ENCODE measurements at regions not wholly inside any gene's neighbourhood (a gene's known extent, or its start where the extent isn't known, plus 50 kb on each side); places are given as distances from the start of the nearest gene placed in this dataset.
"Not testable (repeated sequence)": the region's sequence is repeated elsewhere in the genome, so short reads cannot be mapped to it uniquely, and the experiment has no call there.

- ATAC-seq: peak in 1 of 4 donors; percentile 41
- intact Hi-C loops (cut with DNase I): no loop called here
- H3K4me1 ChIP-seq: no peaks in the 10 kb centered on the region
- H3K27ac ChIP-seq: no peak overlapping the region
- TF ChIP-seq CTCF (IDR thresholded peaks at IDR 0.05): no peak
- no peak overlapping the region for H3K4me3 ChIP-seq
- 62 to 68% methylated on average over 2 of the region's 2 CpGs for WGBS, 2 donors
- no peaks in the 10 kb centered on the region for H3K27me3 ChIP-seq
- DNase-seq: no peak
- no peaks in the 10 kb centered on the region for H3K36me3 ChIP-seq
- H3K9me3 ChIP-seq: no peaks in the 10 kb centered on the region
- FAIRE-seq: no peak
Observed at GRCh38 chr6:133805876-133806275, 83.0 kb upstream of the TCF21 start.

- H3K4me3 ChIP-seq: no peak overlapping the region
- ATAC-seq (peak in 1 of 4 donors; percentile 43), DNase-seq (no peak), FAIRE-seq (no peak)
- no peaks in the 10 kb centered on the region for H3K27me3 ChIP-seq
- 65 to 74% methylated on average over 1 of the region's 1 CpG for WGBS, 2 donors
- no peak for TF ChIP-seq CTCF (IDR thresholded peaks at IDR 0.05)
- H3K9me3 ChIP-seq: no peaks in the 10 kb centered on the region
- H3K36me3 ChIP-seq: no peaks in the 10 kb centered on the region
- intact Hi-C loops (cut with DNase I): no loop called here
- H3K4me1 ChIP-seq: no peaks in the 10 kb centered on the region
- no peak overlapping the region for H3K27ac ChIP-seq
Observed at GRCh38 chr6:133806382-133807140, 82.4 kb upstream of the TCF21 start.

GRCh38 chr6:133807501-133807900, 81.4 kb upstream of the TCF21 start:
- 21 to 30% methylated on average over 1 of the region's 1 CpG for WGBS, 2 donors

GRCh38 chr6:133809406-133809805, 79.5 kb upstream of the TCF21 start:
- Histone ChIP-seq H3K4me3 (no peak overlapping the region), H3K27ac (no peak overlapping the region), H3K9me3 (no peaks in the 10 kb centered on the region), H3K4me1 (no peaks in the 10 kb centered on the region), H3K27me3 (no peaks in the 10 kb centered on the region), H3K36me3 (no peaks in the 10 kb centered on the region)
- 73 to 75% methylated on average over 1 of the region's 1 CpG for WGBS, 2 donors
- no peak for TF ChIP-seq CTCF (IDR thresholded peaks at IDR 0.05)
- FAIRE-seq (no peak), DNase-seq (no peak), ATAC-seq (no peak)
- intact Hi-C loops (cut with DNase I): no loop called here

More at GRCh38 chr6:133807501-133807900, 81.4 kb upstream of the TCF21 start:
- H3K27me3 ChIP-seq: no peaks in the 10 kb centered on the region
- TF ChIP-seq CTCF (IDR thresholded peaks at IDR 0.05): no peak
- FAIRE-seq (no peak), DNase-seq (no peak), ATAC-seq (no peak)
- no peaks in the 10 kb centered on the region for H3K4me1 ChIP-seq
- H3K4me3 ChIP-seq: no peak overlapping the region
- H3K36me3 ChIP-seq: no peaks in the 10 kb centered on the region
- intact Hi-C loops (cut with DNase I): no loop called here
- H3K9me3 ChIP-seq: no peaks in the 10 kb centered on the region
- no peak overlapping the region for H3K27ac ChIP-seq

GRCh38 chr6:133811557-133811956, 77.4 kb upstream of the TCF21 start:
- Histone ChIP-seq H3K27me3 (no peaks in the 10 kb centered on the region), H3K9me3 (no peaks in the 10 kb centered on the region), H3K27ac (no peak overlapping the region), H3K4me3 (no peak overlapping the region), H3K36me3 (no peaks in the 10 kb centered on the region), H3K4me1 (no peaks in the 10 kb centered on the region)
- FAIRE-seq (no peak), ATAC-seq (no peak), DNase-seq (no peak)
- WGBS, 2 donors: 75 to 79% methylated on average over 3 of the region's 3 CpGs
- no peak for TF ChIP-seq CTCF (IDR thresholded peaks at IDR 0.05)
- intact Hi-C loops (cut with DNase I): no loop called here

- WGBS, 2 donors: 61 to 64% methylated on average over 2 of the region's 2 CpGs
- ATAC-seq; H3K27ac ChIP-seq; DNase-seq; H3K4me3 ChIP-seq; intact Hi-C loops (cut with DNase I); FAIRE-seq; H3K36me3 ChIP-seq; H3K27me3 ChIP-seq; H3K4me1 ChIP-seq; H3K9me3 ChIP-seq: not testable (repeated sequence)
Observed at GRCh38 chr6:133812446-133812845, 76.5 kb upstream of the TCF21 start.
